ENCODE measurements at regions not wholly inside any gene's neighbourhood (a gene's known extent, or its start where the extent isn't known, plus 50 kb on each side); places are given as distances from the start of the nearest gene placed in this dataset.

DNA sequence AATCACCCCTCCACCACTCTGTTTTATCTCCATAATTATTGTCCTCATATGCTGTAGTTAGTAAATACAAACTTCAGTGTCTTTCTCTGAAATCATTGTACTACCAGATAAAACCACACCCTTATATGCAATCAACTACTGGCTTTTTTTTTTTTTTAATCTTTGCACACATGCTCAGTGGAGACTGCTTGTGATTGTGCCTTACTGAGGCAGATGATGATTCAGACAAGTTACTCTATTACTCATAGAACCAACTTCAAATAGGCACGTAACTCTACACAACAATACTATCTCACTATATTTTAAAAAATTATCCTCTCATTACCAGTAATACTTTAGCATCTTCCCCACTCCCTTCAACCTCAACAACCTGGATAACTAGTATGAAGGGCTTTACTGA is 1278.4 kb upstream of the PIK3C3 start:
- TF ChIP-seq CTCF (conservative IDR thresholded peaks at IDR 0.05; ENCODE audit: low read depth in 2 of 2) = no peak
- no peak for TF ChIP-seq EZH2 (IDR thresholded peaks at IDR 0.05; ENCODE audit: low read depth, unreplicated experiment)
- TF ChIP-seq REST (IDR thresholded peaks at IDR 0.05; ENCODE audit: unreplicated experiment) = no peak
- TF ChIP-seq ZNF114 (CRISPR knock-in tag; IDR thresholded peaks at IDR 0.05) = no peak

Measured in GM23338 (cell line).